Body of pancreas (tissue), 4 donors: ENCODE measurements at regions not wholly inside any gene's neighbourhood (a gene's known extent, or its start where the extent isn't known, plus 50 kb on each side); places are given as distances from the start of the nearest gene placed in this dataset.

Experiments used
- ATAC-seq: fragments of 150-250 bp; one replicate; pipeline ENCODE4 v1.9.1; 2016
- DNase-seq, 4 donors: peaks; one replicate each; pipeline ENCODE4 v3.0.0-alpha.2; 2019
- H3K27ac ChIP-seq, 4 donors: fragments of 200-600 bp; sonication (generic); 1 replicate in 3 of 4; 2 replicates in 1 of 4; pipeline versions ENCODE4 v1.5.1 to v1.6.1; 2016 to 2019; ENCODE audit warnings: mild to moderate bottlenecking in 1 of 4, mixed read lengths in 1 of 4, moderate library complexity in 1 of 4
- H3K27me3 ChIP-seq, 2 donors: fragments of 200-600 bp; sonication (generic); one replicate each; pipeline ENCODE4 v1.6.0; 2016; ENCODE audit warnings: mild to moderate bottlenecking in 1 of 2
- H3K36me3 ChIP-seq, 2 donors: fragments of 200-600 bp; sonication (generic); replicated peaks in 1 of 2; 2 replicates each; pipeline ENCODE4 v1.5.1; 2016; ENCODE audit warnings: low read depth in 2 of 2; ENCODE audit not compliant: insufficient read depth in 1 of 2
- H3K4me1 ChIP-seq: fragments of 200-600 bp; sonication (generic); one replicate; pipeline ENCODE4 v1.6.0; 2016
- H3K4me3 ChIP-seq, 2 donors: fragments of 200-600 bp; sonication (generic); 1 replicate in 1 of 2; 2 replicates in 1 of 2; pipeline ENCODE4 v1.5.1; 2016 to 2019
- H3K9me3 ChIP-seq, 3 donors: fragments of 200-600 bp; sonication (generic); 1 replicate in 2 of 3; 2 replicates in 1 of 3; pipeline ENCODE4 v1.5.1; 2016
- POLR2A ChIP-seq, 3 donors: fragments of 450-650 bp; IDR thresholded peaks; one replicate each; pipeline ENCODE4 v1.6.1; 2016; ENCODE audit warnings: antibody characterized with exemption in 3 of 3, mild to moderate bottlenecking in 2 of 3
- WGBS, 2 donors: methylation state at CpG; one replicate each; pipeline ENCODE4 v1.1.5; 2017; 5-methylcytosine and 5-hydroxymethylcytosine counted together
- intact Hi-C: fragments of 100-400 bp; cut with DNase I; formaldehyde crosslinking; loops from one replicate; pipeline ENCODE4 v1.15.1; 2023
- TF ChIP-seq, protein P1 (sequence below), 7 experiments: fragments of 450-650 bp in 4 of 7; fragments of 200-600 bp in 3 of 7; sonication (generic) in 3 of 7; IDR thresholded peaks; one replicate each; pipeline ENCODE4 v1.5.1; 2016 to 2019; ENCODE audit warnings: antibody characterized with exemption in 7 of 7

DNA sequence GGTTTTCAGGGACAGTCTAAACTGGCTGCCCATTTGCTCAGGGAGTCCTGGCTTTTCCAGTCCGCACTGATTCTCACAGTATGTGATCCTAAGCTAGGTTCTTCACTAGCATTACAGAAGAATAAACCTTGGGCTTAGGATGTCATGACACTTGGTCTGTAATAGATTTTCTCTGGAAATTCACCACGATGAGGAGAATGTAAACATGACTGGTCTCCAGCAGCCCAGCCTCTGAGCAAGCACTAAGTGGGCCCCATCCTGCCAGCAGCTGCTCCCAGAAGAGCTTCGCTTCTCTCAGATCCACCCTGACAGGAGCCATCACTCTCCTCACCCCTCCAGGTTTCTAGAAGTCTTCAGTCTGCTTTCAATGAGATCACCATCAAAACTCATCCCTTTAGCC is 103.7 kb upstream of the ZPBP start:
- Histone ChIP-seq H3K36me3 (no peaks in the 10 kb centered on the region), H3K27me3 (no peaks in the 10 kb centered on the region), H3K9me3 (no peaks in the 10 kb centered on the region), H3K4me3 (no peak overlapping the region), H3K27ac (no peak overlapping the region), H3K4me1 (no peaks in the 10 kb centered on the region)
- intact Hi-C loops: no loop called here
- TF ChIP-seq, protein P1, sequence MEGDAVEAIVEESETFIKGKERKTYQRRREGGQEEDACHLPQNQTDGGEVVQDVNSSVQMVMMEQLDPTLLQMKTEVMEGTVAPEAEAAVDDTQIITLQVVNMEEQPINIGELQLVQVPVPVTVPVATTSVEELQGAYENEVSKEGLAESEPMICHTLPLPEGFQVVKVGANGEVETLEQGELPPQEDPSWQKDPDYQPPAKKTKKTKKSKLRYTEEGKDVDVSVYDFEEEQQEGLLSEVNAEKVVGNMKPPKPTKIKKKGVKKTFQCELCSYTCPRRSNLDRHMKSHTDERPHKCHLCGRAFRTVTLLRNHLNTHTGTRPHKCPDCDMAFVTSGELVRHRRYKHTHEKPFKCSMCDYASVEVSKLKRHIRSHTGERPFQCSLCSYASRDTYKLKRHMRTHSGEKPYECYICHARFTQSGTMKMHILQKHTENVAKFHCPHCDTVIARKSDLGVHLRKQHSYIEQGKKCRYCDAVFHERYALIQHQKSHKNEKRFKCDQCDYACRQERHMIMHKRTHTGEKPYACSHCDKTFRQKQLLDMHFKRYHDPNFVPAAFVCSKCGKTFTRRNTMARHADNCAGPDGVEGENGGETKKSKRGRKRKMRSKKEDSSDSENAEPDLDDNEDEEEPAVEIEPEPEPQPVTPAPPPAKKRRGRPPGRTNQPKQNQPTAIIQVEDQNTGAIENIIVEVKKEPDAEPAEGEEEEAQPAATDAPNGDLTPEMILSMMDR (IDR thresholded peaks at IDR 0.05): no peak
- no peak for TF ChIP-seq POLR2A (IDR thresholded peaks at IDR 0.05)
- ATAC-seq (no peak), DNase-seq (no peak)
- 56 to 65% methylated on average over 3 of the region's 3 CpGs for WGBS, 2 donors

GRCh38 chr7:50190776-50191175 is 97.7 kb upstream of the ZPBP start:
- 13 to 14% methylated on average over 1 of the region's 1 CpG for WGBS, 2 donors
- no peak for DNase-seq

GRCh38 chr7:50189371-50189770 is 96.3 kb upstream of the ZPBP start:
- TF ChIP-seq, protein P1 (IDR thresholded peaks at IDR 0.05): no peak
- no peak for TF ChIP-seq POLR2A (IDR thresholded peaks at IDR 0.05)

More at GRCh38 chr7:50190776-50191175, 97.7 kb upstream of the ZPBP start:
- H3K27ac ChIP-seq: no peak overlapping the region
- TF ChIP-seq POLR2A (IDR thresholded peaks at IDR 0.05): no peak
- TF ChIP-seq, protein P1 (IDR thresholded peaks at IDR 0.05): no peak
- no peaks in the 10 kb centered on the region for H3K4me1 ChIP-seq
- no peaks in the 10 kb centered on the region for H3K9me3 ChIP-seq
- H3K4me3 ChIP-seq: no peak overlapping the region
- no peaks in the 10 kb centered on the region for H3K27me3 ChIP-seq
- no peaks in the 10 kb centered on the region for H3K36me3 ChIP-seq
- intact Hi-C loops: no loop called here
- no peak for ATAC-seq

DNA sequence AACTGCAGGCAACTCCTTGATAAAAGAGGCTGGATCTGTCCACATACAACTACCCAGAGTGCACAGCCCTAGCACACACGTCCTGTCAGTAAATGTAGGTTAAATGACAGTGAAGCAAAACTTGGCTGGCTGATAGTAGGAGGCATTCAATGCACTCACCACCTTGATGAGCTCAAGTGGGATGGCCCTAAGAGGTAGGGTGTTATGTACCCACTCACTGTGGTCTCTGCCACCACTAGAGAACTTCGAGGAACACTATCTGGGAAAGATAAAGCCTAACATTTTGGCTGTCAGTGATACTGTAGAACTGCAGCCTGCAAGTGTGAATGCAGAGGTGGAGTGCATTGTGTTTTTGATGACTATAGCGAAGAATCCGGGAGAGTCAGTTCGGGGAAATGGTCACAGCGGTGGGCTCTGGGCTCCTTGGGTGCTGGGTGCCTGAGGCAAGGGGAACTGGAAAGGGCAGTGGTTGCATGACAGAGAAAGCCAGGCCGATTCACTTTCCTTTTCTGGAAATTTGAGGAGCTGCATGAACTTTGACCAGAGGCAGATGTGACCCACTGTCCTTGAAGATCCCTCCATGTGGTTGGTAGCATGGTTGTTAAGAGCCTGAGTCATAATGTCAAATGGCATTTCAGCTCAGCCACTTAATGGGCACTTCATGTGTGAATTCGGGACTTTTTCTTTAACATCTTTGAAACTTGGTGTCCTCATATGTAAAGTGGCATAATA is 93.1 kb upstream of the ZPBP start:
- TF ChIP-seq, protein P1 (IDR thresholded peaks at IDR 0.05): no peak
- no peak for TF ChIP-seq POLR2A (IDR thresholded peaks at IDR 0.05)
- DNase-seq (no peak), ATAC-seq (no peak)
- Histone ChIP-seq H3K9me3 (no peaks in the 10 kb centered on the region), H3K4me1 (no peaks in the 10 kb centered on the region), H3K27ac (no peak overlapping the region), H3K36me3 (no peaks in the 10 kb centered on the region), H3K4me3 (no peak overlapping the region), H3K27me3 (no peaks in the 10 kb centered on the region)
- intact Hi-C loops: no loop called here
- 62 to 69% methylated on average over 8 of the region's 8 CpGs for WGBS, 2 donors

More at GRCh38 chr7:50189371-50189770, 96.3 kb upstream of the ZPBP start:
- H3K4me3 ChIP-seq: no peak overlapping the region
- H3K36me3 ChIP-seq: no peaks in the 10 kb centered on the region
- no peaks in the 10 kb centered on the region for H3K4me1 ChIP-seq
- ATAC-seq (no peak), DNase-seq (no peak)
- no peaks in the 10 kb centered on the region for H3K27me3 ChIP-seq
- H3K27ac ChIP-seq: no peak overlapping the region
- intact Hi-C loops: no loop called here
- WGBS, 2 donors: 32 to 33% methylated on average over 2 of the region's 2 CpGs
- no peaks in the 10 kb centered on the region for H3K9me3 ChIP-seq

DNA sequence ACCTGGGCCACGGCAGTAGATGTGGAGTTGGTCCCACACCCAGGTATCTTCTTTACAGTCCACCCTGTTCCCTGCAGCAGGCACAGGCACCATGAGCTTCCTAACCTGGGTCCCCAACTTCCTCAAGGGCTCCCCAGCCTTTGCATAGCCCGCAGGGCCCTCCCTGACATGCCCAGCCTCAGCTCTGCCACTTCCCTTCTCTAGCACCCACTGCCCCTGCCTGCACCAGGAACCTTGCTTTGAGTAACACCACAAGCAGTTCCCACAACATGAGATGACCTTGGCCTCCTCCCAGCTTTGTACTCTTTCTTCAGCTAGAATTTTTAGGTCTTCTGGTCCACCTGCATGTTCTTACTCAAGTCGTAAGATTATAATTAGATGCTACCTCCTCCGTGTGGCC is 92.2 kb upstream of the ZPBP start:
- no peaks in the 10 kb centered on the region for H3K9me3 ChIP-seq
- no peak overlapping the region for H3K27ac ChIP-seq
- H3K27me3 ChIP-seq: no peaks in the 10 kb centered on the region
- no peaks in the 10 kb centered on the region for H3K4me1 ChIP-seq
- TF ChIP-seq, protein P1 (IDR thresholded peaks at IDR 0.05): no peak
- no peak for TF ChIP-seq POLR2A (IDR thresholded peaks at IDR 0.05)
- intact Hi-C loops: no loop called here
- H3K4me3 ChIP-seq: no peak overlapping the region
- H3K36me3 ChIP-seq: no peaks in the 10 kb centered on the region
- peak in 1 of 4 donors; percentile 33 for DNase-seq
- WGBS, 2 donors: 53 to 67% methylated on average over 4 of the region's 4 CpGs
- no peak for ATAC-seq
